ENCODE measurements at regions not wholly inside any gene's neighbourhood (a gene's known extent, or its start where the extent isn't known, plus 50 kb on each side); places are given as distances from the start of the nearest gene placed in this dataset.

DNA sequence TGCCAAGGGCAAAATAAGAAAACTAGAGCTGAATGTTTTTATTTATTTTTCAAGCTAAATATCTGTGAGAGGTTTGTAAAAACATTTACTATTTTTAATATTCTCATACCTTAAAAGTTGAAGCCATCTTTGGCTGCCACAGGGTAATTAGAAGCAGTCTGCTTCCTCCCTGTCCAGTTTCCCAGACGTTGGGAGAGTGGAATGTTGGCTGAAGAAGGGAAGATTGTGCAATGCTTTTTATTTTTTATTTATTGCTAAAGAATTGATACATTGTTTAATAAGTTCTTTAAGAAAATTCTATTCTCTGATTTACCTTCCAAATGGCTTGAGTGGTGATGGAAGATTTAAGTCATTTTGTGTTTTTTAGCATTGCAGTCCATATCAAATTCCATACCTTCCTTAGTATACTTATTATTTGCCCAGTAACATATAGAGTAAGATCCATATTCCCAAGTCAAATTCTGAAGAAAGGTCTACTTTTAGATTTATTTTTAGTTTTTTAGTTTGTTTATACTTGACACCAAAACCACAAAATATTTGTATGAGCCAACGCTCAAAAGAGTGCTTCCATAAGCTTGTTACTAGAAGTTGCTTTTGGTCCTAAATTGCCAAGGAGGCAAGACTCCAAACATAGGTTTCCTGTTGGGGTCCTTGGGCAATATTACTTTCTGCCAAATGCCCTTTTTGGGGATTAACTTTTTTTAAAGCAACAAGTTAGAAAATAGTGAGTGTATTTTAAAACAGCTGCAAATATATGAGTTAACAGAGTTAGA lies 124.0 kb upstream of the CPM start:
- no peak overlapping the region for H3K4me3 ChIP-seq (ENCODE audit: control insufficient read depth, low read depth, low read length)
- TF ChIP-seq, protein P1, sequence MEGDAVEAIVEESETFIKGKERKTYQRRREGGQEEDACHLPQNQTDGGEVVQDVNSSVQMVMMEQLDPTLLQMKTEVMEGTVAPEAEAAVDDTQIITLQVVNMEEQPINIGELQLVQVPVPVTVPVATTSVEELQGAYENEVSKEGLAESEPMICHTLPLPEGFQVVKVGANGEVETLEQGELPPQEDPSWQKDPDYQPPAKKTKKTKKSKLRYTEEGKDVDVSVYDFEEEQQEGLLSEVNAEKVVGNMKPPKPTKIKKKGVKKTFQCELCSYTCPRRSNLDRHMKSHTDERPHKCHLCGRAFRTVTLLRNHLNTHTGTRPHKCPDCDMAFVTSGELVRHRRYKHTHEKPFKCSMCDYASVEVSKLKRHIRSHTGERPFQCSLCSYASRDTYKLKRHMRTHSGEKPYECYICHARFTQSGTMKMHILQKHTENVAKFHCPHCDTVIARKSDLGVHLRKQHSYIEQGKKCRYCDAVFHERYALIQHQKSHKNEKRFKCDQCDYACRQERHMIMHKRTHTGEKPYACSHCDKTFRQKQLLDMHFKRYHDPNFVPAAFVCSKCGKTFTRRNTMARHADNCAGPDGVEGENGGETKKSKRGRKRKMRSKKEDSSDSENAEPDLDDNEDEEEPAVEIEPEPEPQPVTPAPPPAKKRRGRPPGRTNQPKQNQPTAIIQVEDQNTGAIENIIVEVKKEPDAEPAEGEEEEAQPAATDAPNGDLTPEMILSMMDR (IDR thresholded peaks at IDR 0.05; ENCODE audit: control insufficient read depth, insufficient read depth, low read depth, low read length, missing control alignments): no peak
- DNase-seq (ENCODE audit: low read depth): peak; percentile 42

DNA sequence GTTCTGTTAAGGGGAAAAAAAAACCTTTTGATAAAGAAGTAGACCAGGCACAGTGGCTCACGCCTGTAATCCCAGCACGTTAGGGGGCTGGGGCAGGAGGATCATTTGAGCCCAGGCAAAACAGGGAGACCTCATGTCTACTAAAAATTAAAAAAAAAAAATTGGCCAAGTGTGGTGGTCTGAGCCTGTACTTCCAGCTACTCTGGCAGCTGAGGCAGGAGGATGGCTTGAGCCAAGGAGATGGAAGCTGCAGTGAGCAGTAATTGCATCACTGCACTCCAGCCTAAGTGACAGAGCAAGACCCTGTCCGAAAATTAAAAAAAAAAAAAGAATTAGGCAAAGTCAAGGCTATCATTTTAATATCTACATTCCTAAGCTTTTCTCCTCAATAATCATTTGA lies 124.8 kb upstream of the CPM start:
- TF ChIP-seq, protein P1 (IDR thresholded peaks at IDR 0.05; ENCODE audit: control insufficient read depth, insufficient read depth, low read depth, low read length, missing control alignments): no peak
- H3K4me3 ChIP-seq (ENCODE audit: control insufficient read depth, low read depth, low read length): no peak overlapping the region
- no peak for DNase-seq (ENCODE audit: low read depth)

DNA sequence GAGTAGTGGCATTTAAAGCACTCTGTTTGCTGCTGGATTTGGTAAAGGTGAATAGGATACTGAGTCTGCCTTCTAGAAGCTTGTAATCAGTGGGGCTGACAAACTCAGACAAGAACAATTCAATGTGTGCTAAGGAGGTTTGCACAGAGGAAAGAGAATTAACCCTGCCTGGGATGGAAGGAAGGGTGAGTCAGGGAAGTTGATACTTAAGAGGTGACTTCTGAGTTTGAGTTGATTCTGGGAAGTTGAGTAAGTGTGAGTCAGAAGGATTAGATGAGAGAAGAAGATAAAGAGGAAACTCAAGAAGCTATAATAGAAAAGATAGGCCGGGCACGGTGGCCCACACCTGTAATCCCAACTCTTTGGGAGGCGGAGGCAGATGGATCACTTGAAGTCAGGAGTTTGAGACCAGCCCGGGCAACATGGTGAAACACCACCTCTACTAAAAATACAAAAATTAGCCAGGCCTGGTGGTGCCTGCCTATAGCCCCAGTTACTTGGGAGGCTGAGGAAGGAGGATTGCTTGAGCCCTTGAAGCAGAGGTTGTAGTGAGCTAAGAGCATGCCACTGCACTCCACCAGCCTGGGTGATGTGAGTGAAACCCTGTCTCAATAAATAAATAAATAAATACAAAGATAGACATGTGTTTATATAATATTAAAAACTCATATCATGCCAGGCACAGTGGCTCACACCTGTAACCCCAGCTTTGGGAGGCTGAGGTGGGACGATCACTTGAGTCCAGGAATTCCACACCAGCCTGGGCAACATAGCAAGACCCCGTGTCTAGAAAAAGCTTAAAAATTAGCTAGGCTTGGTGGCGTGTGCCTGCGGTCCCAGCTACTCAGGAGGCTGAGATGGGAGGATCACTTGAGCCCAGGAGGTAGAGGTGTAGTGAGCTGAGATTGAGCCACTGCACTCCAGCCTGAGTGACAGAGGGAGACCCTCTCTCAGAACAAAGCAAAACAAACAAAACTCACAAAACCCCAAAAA lies 126.8 kb upstream of the CPM start:
- H3K4me3 ChIP-seq (ENCODE audit: control insufficient read depth, low read depth, low read length): no peak overlapping the region
- TF ChIP-seq, protein P1 (IDR thresholded peaks at IDR 0.05; ENCODE audit: control insufficient read depth, insufficient read depth, low read depth, low read length, missing control alignments): no peak
- DNase-seq (ENCODE audit: low read depth): peak; percentile 79

DNA sequence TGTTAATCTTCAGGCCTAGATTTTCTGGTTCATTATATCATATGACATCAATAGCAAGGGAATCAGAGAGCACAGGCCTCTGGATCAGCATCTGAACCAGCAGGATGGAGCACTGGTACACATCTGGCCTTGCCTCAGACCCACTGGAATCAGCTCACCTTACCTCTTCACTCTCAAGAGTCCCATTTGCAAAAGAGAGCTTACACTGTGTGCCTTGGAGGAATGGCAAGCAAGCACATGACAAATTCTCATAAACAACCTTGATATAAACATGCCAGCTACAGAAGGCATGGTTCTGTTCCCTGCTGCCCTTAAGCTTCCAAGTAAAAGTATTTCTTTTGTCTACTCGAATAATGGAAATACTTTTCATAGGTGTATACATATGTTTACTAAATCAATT lies 128.6 kb upstream of the CPM start:
- TF ChIP-seq, protein P1 (IDR thresholded peaks at IDR 0.05; ENCODE audit: control insufficient read depth, insufficient read depth, low read depth, low read length, missing control alignments): no peak
- H3K4me3 ChIP-seq (ENCODE audit: control insufficient read depth, low read depth, low read length): no peak overlapping the region
- no peak for DNase-seq (ENCODE audit: low read depth)

DNA sequence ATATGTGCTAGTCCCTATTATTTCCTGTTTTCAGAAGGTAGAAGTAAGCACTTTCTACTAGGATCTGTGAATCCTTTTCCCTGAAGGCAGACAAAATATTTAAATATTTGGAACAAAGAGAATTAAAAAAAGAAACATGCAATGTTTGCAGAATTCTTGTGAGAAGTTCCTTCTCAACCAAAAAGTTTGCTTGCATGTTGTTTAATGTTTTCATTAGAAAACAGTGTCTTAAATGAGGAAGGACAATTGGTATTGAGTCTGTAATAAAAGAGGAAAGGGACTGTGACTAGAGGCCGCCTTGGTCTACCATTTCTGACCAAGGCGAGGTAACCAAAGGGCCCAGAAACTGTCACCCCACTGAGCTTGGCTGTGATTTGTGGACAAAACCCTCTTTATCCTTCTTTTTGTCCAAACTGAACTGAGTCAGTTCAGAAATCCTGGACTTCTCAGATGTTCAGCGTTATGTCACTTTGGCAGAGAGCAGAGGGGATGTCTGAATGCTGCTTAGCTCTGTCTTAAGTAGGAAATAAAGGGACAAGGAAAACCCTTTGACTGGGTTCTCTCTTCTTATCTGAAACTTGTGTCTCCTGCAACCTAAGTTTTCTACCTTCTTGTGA lies 129.8 kb upstream of the CPM start:
- no peak overlapping the region for H3K4me3 ChIP-seq (ENCODE audit: control insufficient read depth, low read depth, low read length)
- TF ChIP-seq, protein P1 (IDR thresholded peaks at IDR 0.05; ENCODE audit: control insufficient read depth, insufficient read depth, low read depth, low read length, missing control alignments): no peak
- DNase-seq (ENCODE audit: low read depth): no peak

DNA sequence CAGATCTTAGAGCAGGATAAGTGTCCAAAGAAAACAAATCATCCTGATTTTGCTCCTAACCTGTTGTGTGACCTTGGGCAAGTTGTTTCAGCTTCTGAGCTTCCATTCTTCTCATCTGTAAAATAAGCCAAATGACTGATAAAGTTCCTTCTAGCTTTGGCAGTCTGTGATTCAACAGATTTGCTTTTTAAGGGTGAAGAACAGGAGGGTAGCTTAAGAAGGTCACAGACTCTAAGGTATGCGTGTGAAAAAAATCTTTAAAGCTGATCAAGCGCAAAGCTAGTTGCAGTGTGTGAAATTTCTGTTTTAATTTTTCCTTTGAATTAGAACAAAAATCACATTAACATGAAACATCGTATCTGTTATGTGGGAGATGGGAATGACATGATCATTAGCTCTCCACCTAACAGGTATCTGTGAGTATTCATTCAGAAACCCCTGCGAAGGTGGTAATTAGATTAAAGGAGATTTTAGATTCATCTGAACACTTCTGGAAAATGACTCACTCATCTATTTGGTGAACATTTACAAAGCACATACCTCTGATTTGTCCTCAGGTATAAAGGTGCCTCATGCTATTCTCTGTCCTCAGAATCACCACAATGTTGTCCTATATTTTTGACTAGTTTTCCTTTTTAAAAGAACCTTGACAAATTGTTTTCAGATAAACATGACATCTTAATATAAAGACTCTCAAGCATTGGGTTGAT lies 131.9 kb upstream of the CPM start:
- no peak for DNase-seq (ENCODE audit: low read depth)
- no peak overlapping the region for H3K4me3 ChIP-seq (ENCODE audit: control insufficient read depth, low read depth, low read length)
- TF ChIP-seq, protein P1 (IDR thresholded peaks at IDR 0.05; ENCODE audit: control insufficient read depth, insufficient read depth, low read depth, low read length, missing control alignments): no peak
